HG03457 (cell line): ENCODE measurements at regions not wholly inside any gene's neighbourhood (a gene's known extent, or its start where the extent isn't known, plus 50 kb on each side); places are given as distances from the start of the nearest gene placed in this dataset.

ENCODE experiments used
- ATAC-seq: cut with Tn5 transposase; IDR thresholded peaks from one replicate; pipeline ENCODE4 v1.9.1; 2021; ENCODE audit warnings: moderate number of reproducible peaks; ENCODE audit not compliant: unreplicated experiment

DNA sequence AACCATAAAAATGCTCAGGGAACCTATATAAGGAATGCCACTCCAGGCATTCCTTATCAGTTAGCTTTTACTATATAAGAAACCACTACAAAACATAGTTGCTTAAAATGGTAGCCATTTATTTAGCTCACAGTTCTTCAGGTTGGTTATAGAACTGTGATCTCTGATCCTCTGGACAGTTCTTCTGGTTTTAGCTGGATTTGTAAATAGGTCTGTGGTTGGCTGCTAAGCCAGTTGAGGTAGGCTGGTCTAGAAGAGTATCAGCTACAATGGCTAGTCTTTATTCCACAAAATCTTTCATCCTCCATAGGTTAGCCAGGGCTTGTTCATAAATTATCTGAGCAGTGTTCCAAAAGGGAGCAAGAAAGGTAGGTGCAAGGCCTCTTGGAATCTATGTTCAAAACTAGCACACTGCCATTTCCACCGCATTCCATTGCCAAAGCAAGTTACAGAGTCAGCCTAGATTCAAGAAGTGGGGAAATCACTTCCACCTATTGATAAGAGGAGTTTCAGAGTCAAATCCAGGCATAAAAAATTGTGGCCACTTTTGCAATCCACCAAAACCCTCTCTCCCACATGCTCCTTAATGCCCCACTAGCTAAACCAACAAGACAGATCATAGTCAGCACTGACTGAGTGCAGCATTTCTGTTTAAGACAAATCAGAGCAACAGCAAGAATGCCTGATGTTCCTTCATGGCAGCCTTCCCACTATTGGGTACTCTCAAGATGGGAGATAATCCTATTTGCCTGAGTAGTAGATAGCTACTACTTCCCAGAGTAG is 146.4 kb downstream of the IRS1 start:
- ATAC-seq: no peak

DNA sequence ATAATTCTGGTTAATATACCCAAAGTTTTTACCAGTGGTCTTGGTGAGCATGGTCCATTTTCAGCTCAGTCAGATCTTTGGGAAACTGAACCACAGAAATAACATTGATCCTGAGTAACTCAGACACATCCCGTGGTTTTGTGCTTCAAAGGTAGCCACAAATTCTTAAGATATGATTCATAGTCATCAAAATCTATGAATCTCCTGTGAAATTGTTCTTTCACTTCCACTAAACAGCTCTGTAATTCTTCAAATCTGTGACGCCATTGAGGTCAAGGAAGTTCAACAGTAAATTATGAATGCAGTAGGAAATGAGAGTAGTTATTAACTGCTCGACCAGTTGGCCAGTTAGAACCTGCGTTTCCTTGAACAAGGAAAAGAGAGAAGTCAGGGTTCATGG is 147.3 kb downstream of the IRS1 start:
- peak; percentile 60 for ATAC-seq

DNA sequence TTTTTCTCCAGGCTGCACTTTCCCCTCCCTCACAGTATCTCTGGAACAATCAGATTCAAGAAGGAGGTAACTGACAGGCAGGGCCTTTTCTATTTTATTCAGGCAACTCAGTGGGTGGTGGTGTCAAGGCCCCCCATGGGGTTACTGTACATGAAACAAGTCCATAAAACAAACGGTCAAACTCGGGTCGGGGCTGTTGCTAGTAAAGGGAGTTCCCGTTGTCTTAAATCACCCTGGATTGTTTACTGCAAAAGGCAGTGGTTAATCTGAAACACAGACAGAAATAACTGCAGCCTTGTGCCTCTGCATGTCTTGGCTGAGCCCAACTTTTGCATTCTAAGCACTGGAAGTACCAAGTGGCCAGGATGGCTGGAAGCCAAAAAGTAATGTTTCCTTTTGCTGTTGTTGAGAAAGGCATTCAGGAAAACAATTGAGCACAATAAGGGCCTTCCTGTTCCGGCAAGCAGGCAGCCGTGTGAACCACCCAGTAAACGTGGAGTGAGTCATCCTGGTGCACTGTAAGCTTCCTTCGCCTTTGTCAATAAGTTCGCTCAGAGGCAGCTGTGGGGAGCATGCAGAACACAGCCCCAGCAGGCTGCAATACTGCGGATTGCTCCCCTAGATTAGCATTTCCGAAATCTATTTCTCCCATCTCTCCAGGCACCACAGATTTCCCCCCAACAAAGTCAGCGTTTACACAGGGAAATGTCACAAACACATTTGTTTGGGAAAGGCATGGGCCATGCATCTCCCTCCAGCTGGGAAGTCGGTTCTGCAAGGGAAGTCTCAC is 149.6 kb downstream of the IRS1 start:
- peak; percentile 89 for ATAC-seq

DNA sequence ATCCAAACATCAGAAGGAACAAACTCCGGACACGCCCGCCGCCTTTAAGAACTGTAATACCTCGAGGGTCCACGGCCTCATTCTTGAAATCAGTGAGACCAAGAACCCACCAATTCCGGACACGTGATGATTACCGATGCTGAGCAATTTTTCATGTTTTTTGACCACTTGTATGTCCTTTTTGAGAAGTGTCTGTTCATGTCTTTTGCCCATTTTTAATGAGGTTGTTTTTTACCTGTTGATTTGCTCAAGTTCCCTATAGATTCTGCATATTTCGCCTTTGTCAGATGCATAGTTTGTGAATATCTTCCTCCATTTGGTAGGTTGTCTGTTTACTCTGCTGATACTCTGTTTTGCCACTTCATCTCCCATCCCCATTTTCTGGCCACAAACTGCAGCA is 150.4 kb downstream of the IRS1 start:
- no peak for ATAC-seq

DNA sequence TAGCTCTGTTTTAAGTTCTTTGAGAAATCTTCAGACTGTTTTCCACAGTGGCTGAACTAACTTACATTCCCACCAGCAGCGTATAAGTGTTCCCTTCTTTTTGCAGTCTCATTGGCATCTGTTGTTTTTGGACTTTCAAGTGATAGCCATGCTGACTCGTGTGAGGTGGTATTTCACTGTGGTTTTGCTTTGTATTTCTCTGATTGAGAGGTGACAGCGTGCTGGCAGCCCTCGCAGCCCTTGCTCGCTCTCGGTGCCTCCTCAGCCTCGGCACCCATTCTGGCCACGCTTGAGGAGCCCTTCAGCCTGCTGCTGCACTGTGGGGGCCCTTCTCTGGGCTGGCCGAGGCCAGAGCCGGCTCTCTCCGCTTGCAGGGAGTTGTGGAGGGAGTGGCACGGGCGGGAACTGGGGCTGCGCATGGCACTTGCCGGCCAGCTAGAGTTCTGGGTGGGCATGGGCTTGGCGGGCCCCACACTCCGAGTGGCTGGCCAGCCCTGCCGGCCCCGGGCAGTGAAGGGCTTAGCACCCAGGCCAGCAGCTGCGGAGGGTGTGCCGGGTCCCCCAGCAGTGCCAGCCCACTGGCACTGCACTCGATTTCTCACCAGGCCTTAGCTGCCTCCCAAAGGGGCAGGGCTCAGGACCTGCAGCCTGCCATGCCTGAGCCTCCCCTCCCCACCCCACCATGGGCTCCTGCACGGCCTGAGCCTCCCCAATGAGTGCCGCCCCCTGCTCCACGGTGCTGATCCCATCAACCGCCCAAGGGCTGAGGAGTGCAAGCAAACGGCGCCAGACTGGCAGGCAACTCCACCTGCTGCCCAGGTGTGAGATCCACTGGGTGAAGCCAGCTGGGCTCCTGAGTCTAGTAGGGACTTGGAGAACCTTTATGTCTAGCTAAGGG is 151.8 kb downstream of the IRS1 start:
- ATAC-seq: no peak

DNA sequence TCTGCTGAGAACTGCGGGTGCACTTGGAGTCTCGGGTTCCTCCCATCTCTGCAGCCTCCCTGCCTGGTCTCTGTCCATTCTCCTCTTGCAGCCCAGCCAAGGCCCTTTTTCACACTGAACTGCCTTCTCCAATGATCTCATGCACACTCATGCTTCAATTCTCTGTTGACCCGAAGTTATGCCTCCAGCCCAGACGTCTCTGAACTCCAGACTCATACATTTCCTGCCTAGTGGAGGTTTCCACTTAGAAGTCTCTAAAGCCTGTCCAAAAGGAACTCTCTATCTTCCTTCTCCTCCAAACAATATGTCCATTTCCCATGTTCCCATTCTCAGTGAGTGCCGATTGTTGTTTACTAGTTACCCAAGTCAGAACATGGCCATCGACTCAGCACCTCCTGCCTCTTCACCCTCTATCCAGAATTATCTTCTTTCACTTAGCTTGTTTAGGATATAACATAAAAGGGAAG is 155.2 kb downstream of the IRS1 start:
- no peak for ATAC-seq

DNA sequence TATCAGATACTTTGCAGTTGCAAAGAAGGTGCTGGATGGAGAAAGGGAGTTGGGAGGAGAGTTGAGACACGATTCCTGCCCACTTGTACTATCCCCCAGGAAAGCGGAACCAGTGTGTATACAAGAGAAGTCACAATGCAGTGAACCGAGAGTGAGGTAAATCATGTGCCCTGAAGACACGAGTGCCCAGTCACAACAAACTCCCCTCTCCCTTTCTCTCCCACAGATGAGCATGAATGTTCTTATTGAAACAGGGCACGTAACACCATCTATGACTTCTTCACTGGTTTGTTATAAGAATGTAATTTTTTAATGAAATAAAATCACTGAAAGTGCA is 155.7 kb downstream of the IRS1 start:
- no peak for ATAC-seq

DNA sequence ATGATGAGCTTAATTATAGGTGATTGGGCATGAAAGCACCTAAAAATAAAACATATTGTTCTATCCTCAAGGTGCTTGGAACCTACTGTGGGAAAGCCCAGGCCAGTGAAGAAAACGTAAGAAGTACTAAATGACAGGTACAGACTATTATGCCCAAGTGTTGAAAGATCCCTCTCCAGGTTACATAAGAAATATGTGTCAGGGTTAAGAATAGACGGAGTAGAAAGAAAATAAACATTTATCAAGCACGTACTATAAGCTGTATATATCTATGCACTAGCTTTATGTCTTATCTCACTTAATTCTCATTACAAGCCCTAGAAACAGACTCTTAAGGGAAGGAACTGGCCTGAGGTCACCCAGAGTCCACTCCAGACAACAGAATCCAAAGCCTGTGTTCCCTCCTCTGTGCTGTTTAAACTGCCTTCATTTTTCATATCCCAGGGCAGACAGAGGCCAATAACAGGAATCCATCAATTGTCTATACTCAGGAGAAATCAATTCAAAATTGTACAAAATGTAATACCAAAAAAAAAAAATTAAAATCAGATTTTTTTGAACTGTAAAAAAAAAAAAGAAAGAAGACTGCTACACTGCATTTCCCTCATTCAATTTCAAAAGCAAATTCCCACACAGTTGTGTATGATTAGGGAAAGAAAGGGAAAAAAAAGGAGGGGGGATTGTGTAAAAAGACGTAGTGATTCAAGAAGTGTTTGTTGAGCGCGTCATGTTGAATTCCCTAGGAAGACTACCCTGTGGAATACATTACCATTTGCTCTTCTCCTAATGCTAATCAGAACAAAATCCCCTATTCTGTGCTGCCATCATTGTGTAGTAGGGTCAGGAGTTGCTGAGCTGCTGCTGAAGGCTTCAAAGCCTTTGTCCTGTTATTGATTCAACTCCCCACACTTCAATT is 156.3 kb downstream of the IRS1 start:
- ATAC-seq: no peak

- no peak for ATAC-seq
Observed at GRCh38 chr2:226641008-226641407, 158.6 kb downstream of the IRS1 start.

- no peak for ATAC-seq
Observed at GRCh38 chr2:226640501-226640900, 159.1 kb downstream of the IRS1 start.

GRCh38 chr2:226639550-226639949 is 160.1 kb downstream of the IRS1 start:
- no peak for ATAC-seq

GRCh38 chr2:226638576-226638975 is 161.0 kb downstream of the IRS1 start:
- no peak for ATAC-seq

- ATAC-seq: no peak
Observed at GRCh38 chr2:226637383-226637782, 162.2 kb downstream of the IRS1 start.

GRCh38 chr2:226636586-226636985 is 163.0 kb downstream of the IRS1 start:
- no peak for ATAC-seq

GRCh38 chr2:226634943-226635604 is 164.5 kb downstream of the IRS1 start:
- no peak for ATAC-seq

- no peak for ATAC-seq
Observed at GRCh38 chr2:226631671-226632070, 167.9 kb downstream of the IRS1 start.

DNA sequence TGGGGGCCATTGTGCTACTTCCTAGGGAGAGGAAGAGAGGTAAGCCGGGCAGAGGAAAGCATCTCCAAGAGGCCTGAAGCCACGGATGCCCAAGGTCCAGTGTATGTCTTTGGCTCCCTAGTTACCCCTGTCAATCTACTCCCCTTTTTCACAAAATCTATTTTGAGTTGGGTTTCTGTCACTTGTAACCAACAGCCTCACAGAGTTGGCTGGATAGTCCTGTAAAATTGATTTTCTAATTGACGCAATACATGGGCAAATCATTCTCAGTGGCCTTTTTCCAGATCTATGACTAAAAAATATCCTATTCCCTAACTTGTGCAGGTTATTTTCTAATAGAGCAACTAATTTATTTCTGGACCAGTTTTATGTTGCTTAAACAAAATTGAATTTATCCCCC is 168.4 kb downstream of the IRS1 start:
- no peak for ATAC-seq

- ATAC-seq: no peak
Observed at GRCh38 chr2:226625946-226626345, 173.7 kb downstream of the IRS1 start.

DNA sequence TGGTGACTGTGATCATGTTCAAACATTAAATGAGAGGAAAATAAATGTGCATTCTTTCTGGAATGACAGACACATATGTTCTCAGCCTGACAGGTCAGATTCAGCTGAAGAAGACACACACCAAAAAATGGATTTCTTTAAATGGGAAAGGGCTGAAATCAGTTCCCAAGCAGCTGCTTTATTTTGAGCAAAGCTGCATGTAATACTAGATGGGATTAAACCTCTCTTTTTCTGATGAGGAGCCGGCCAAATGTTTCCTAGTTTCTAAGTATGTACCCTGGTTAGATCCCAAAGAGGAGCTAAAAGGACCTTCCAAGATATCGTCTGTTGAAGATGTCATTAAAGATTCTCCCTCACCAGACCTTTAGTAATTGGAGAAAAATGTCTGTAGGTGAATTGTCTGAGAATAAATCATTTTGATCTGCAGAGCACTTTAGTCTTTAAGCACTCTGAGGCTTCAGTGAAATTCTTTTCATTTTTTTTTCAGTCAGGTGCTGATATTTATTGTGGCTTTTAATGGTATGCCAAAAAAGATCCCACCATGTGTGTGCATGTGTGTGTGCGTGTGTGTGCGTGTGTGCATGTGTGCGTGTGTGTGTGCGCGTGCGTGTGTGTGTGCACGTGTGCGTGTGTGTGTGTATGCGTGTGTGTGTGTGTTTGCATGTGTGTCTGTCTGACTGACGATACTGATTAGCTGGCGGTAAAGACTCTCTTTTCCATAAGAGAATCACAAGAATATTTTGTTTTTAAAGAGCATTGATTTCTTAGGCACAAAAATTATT is 175.8 kb downstream of the IRS1 start:
- no peak for ATAC-seq
